DND-41 (cell line): ENCODE measurements at regions not wholly inside any gene's neighbourhood (a gene's known extent, or its start where the extent isn't known, plus 50 kb on each side); places are given as distances from the start of the nearest gene placed in this dataset.

Experiments
- ATAC-seq: fragments of 200-7000 bp; cut with Tn5 transposase; 3 replicates; pipeline ENCODE4 v1.9.1; 2021; ENCODE audit warnings: low read depth; ENCODE audit not compliant: insufficient read depth
- DNase-seq: peaks from one replicate; pipeline ENCODE4 v3.0.0-alpha.2; 2020
- H2AFZ ChIP-seq: 2 replicates; pipeline ENCODE4 v1.6.0; 2012; ENCODE audit warnings: low read depth, low read length
- H3K27ac ChIP-seq: 2 replicates; pipeline ENCODE4 v1.5.1; 2012; ENCODE audit warnings: low read length, inconsistent platforms
- H3K27me3 ChIP-seq: fragments of 200-600 bp; sonication (generic); 2 replicates; pipeline ENCODE4 v1.6.0; 2012; ENCODE audit warnings: low read length, mild to moderate bottlenecking, inconsistent platforms; ENCODE audit not compliant: insufficient read depth, poor library complexity
- H3K36me3 ChIP-seq: 2 replicates; pipeline ENCODE4 v1.5.1; 2012; ENCODE audit warnings: low read length, inconsistent platforms; ENCODE audit not compliant: insufficient read depth
- H3K4me1 ChIP-seq: 2 replicates; pipeline ENCODE4 v1.5.1; 2012; ENCODE audit warnings: mild to moderate bottlenecking, low read length; ENCODE audit not compliant: insufficient read depth
- H3K4me2 ChIP-seq: 2 replicates; pipeline ENCODE4 v1.6.0; 2012; ENCODE audit warnings: mild to moderate bottlenecking, moderate library complexity, low read length, inconsistent platforms; ENCODE audit not compliant: insufficient read depth
- H3K4me3 ChIP-seq, 2 experiments: fragments of 200-600 bp in 1 of 2; shearing (Covaris generic) in 1 of 2; 2 replicates each; pipeline ENCODE4 v1.5.1; 2012 to 2016; ENCODE audit warnings: inconsistent platforms in 2 of 2, low read length in 2 of 2, mild to moderate bottlenecking in 2 of 2, low read depth in 1 of 2, moderate library complexity in 1 of 2
- H3K79me2 ChIP-seq: 2 replicates; pipeline ENCODE4 v1.6.0; 2012; ENCODE audit warnings: low read length, inconsistent platforms; ENCODE audit not compliant: insufficient read depth
- H3K9ac ChIP-seq: 2 replicates; pipeline ENCODE4 v1.6.0; 2012; ENCODE audit warnings: low read depth, mild to moderate bottlenecking, inconsistent platforms, low read length, moderate library complexity
- H3K9me3 ChIP-seq: 2 replicates; pipeline ENCODE4 v1.5.1; 2012; ENCODE audit warnings: low read length, moderate library complexity, mild to moderate bottlenecking, inconsistent platforms; ENCODE audit not compliant: insufficient read depth, severe bottlenecking
- H4K20me1 ChIP-seq: 2 replicates; pipeline ENCODE4 v1.6.0; 2012; ENCODE audit warnings: low read length; ENCODE audit not compliant: insufficient read depth
- EZH2 ChIP-seq: IDR thresholded peaks from 3 replicates; pipeline ENCODE4 v1.6.1; 2012; ENCODE audit warnings: borderline replicate concordance, low read depth, mild to moderate bottlenecking, moderate library complexity, low read length, inconsistent platforms; ENCODE audit not compliant: severe bottlenecking
- TF ChIP-seq, protein P1 (sequence below): IDR thresholded peaks from 2 replicates; pipeline ENCODE4 v1.5.1; 2012; ENCODE audit warnings: borderline replicate concordance, low read length, moderate library complexity, mild to moderate bottlenecking; ENCODE audit not compliant: poor library complexity, severe bottlenecking; ENCODE audit errors: extremely low read depth

DNA sequence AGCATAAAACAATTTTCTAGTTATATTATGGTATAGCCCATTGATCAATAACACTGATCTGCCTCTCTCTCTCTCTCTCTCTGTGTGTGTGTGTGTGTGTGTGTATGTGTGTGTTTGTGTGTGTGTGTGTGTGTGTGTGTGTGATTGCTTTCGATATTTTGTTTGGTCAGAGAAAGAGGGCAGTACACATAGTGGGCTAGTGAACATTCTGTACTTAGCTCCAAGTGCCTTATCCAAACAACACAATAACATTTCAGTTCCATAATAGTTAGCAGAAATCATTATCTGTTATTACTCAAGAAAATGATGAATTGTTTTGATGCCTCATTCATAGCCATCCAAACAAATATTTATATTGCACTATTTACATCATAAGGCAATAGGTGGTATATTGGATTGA lies 979.1 kb upstream of the CITED2 start:
- no peaks in the 10 kb centered on the region for H3K36me3 ChIP-seq
- no peaks in the 10 kb centered on the region for H3K79me2 ChIP-seq
- H3K4me2 ChIP-seq = no peak overlapping the region
- TF ChIP-seq, protein P1, sequence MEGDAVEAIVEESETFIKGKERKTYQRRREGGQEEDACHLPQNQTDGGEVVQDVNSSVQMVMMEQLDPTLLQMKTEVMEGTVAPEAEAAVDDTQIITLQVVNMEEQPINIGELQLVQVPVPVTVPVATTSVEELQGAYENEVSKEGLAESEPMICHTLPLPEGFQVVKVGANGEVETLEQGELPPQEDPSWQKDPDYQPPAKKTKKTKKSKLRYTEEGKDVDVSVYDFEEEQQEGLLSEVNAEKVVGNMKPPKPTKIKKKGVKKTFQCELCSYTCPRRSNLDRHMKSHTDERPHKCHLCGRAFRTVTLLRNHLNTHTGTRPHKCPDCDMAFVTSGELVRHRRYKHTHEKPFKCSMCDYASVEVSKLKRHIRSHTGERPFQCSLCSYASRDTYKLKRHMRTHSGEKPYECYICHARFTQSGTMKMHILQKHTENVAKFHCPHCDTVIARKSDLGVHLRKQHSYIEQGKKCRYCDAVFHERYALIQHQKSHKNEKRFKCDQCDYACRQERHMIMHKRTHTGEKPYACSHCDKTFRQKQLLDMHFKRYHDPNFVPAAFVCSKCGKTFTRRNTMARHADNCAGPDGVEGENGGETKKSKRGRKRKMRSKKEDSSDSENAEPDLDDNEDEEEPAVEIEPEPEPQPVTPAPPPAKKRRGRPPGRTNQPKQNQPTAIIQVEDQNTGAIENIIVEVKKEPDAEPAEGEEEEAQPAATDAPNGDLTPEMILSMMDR = no peak
- TF ChIP-seq EZH2 = no peak
- ATAC-seq (no peak), DNase-seq (no peak)
- H3K4me3 ChIP-seq = no peak overlapping the region
- H4K20me1 ChIP-seq = no peaks in the 10 kb centered on the region
- H3K9ac ChIP-seq = no peak overlapping the region
- no peaks in the 10 kb centered on the region for H3K9me3 ChIP-seq
- no peaks in the 10 kb centered on the region for H3K27me3 ChIP-seq
- no peaks in the 10 kb centered on the region for H3K4me1 ChIP-seq
- H2AFZ ChIP-seq = no peak overlapping the region
- no peak overlapping the region for H3K27ac ChIP-seq

DNA sequence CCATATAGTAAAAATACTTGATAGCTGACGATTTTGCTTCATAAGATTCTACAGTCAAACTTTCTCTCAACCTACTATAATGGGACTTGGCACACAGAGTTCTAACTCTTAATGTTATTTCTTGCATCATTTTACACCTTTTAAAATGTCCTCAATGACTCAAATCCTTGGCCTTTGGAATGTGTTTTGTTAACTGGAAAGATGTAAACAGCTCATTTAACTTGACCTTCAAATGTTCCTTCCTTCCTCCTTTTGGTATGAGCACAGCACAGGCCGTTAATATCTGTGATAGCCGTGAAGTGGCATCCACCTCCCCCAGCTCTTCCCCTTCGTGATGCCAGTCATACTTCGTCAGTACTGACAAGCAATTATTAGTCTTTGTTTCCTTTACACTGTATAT lies 972.0 kb upstream of the CITED2 start:
- ATAC-seq (no peak), DNase-seq (no peak)
- no peaks in the 10 kb centered on the region for H3K27me3 ChIP-seq
- no peaks in the 10 kb centered on the region for H3K79me2 ChIP-seq
- H4K20me1 ChIP-seq = no peaks in the 10 kb centered on the region
- no peak overlapping the region for H3K9ac ChIP-seq
- H3K4me1 ChIP-seq = no peaks in the 10 kb centered on the region
- H3K4me2 ChIP-seq = no peak overlapping the region
- H3K9me3 ChIP-seq = no peaks in the 10 kb centered on the region
- H3K4me3 ChIP-seq = no peak overlapping the region
- H3K36me3 ChIP-seq = no peaks in the 10 kb centered on the region
- no peak overlapping the region for H3K27ac ChIP-seq
- no peak for TF ChIP-seq EZH2
- TF ChIP-seq, protein P1 = no peak
- H2AFZ ChIP-seq = no peak overlapping the region

DNA sequence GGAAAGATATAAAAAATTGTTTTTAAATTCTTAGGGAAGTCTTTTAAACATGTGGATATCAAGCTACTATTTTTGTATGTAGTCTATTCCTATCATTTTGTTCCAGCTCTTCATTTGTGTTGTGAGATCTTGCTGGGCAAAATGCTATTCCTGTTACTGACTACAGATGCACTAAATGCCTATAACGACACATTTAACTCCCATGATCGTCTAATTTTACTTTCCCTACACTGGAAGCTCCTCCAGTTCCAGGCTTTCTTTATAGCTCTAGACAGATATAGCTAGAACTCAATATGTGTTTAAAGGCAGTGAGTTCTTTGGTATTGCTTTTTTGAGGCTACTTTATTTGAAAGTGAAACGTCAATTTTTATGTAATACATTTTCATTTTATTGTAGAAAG lies 971.5 kb upstream of the CITED2 start:
- ATAC-seq = no peak

More for the DNA sequence above, 971.5 kb upstream of the CITED2 start:
- H3K27ac ChIP-seq = no peak overlapping the region
- no peak overlapping the region for H3K9ac ChIP-seq
- H3K27me3 ChIP-seq = no peaks in the 10 kb centered on the region
- H3K4me2 ChIP-seq = no peak overlapping the region
- H2AFZ ChIP-seq = no peak overlapping the region
- no peak for TF ChIP-seq EZH2
- TF ChIP-seq, protein P1 = no peak
- no peaks in the 10 kb centered on the region for H3K4me1 ChIP-seq
- H3K79me2 ChIP-seq = no peaks in the 10 kb centered on the region
- H3K9me3 ChIP-seq = no peaks in the 10 kb centered on the region
- H3K36me3 ChIP-seq = no peaks in the 10 kb centered on the region
- H4K20me1 ChIP-seq = no peaks in the 10 kb centered on the region
- H3K4me3 ChIP-seq = no peak overlapping the region
- no peak for DNase-seq
